GM13976 (cell line): ENCODE measurements at regions not wholly inside any gene's neighbourhood (a gene's known extent, or its start where the extent isn't known, plus 50 kb on each side); places are given as distances from the start of the nearest gene placed in this dataset.

ENCODE experiments used
- DNase-seq: peaks from one replicate; pipeline ENCODE4 v3.0.0; 2012; ENCODE audit warnings: low spot score
- CTCF ChIP-seq: IDR thresholded peaks from 2 replicates; pipeline ENCODE4 v1.5.1; 2012; ENCODE audit warnings: borderline replicate concordance, mild to moderate bottlenecking; ENCODE audit not compliant: insufficient read depth; ENCODE audit errors: extremely low read depth, missing control alignments, control extremely low read depth
- in situ Hi-C: fragments of 300-500 bp; cut with MboI; formaldehyde crosslinking; loops from one replicate; pipeline ENCODE4 v1.12.0; 2022; ENCODE audit warnings: low sequenced_read_pairs, mixed read lengths, inconsistent platforms; ENCODE audit not compliant: unreplicated experiment

DNA sequence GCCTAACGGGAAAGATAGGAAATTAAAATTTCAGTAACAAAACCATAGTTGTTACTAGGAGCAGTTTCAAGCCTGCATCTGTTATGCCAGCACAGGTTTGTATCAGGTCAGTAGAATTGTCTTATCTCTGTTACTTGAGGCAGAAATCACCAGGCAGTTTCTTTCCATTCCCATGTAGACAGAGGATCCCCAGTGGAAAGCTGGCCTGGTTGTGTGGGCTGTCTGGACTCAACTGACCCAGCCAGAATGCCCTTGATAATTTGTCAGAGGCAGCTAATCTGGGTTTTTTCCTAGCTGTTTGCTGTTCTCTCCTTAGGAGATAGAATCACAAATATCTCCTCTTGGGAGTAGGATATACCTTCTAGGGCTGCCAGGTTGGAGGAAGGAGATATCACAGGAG, 1044.7 kb downstream of the IGSF11 start:
- in situ Hi-C loops, result no loop called here
- no peak for TF ChIP-seq CTCF
- DNase-seq, result no peak

- in situ Hi-C loops, result no loop called here
- TF ChIP-seq CTCF, result no peak
- DNase-seq, result no peak
These were observed 1044.0 kb downstream of the IGSF11 start for GRCh38 chr3:117990627-117991026.

DNA sequence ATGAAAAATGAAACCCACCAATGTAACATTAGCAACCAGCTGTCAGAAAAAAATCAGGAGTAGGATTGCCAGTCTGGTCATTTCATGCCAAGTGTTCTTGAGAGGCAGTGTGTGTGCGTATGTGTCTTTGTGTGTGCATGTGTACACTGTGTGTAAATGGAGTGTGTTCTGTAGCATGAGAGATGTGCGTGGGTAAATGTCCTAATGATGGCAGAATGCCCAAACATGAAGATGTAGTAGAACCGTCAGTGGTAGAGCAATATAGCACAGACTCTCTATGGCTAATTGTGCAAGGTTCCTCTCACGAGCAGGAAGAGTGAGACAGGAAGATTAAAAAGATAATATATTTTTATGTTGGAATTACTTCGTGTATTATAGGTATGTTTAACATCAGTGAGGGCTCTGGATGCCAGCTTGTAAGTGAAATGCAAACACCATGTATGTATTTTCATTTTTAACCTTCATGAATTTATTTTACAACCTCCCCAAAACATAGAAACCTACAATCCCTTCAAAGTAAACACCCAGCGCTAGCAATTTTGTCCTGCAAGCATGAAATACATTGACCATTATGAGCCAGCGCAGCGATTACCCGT, 1038.7 kb downstream of the IGSF11 start:
- no peak for TF ChIP-seq CTCF
- in situ Hi-C loops, result no loop called here
- no peak for DNase-seq

- in situ Hi-C loops, result no loop called here
- peak; percentile 85 for TF ChIP-seq CTCF
- peak; percentile 73 for DNase-seq
These were observed 1037.2 kb downstream of the IGSF11 start for GRCh38 chr3:117997201-117998049.

GRCh38 chr3:117998071-117998470, 1036.6 kb downstream of the IGSF11 start:
- no peak for DNase-seq
- in situ Hi-C loops, result no loop called here
- no peak for TF ChIP-seq CTCF

- no peak for DNase-seq
- in situ Hi-C loops, result no loop called here
- TF ChIP-seq CTCF, result no peak
These were observed 1034.4 kb downstream of the IGSF11 start for GRCh38 chr3:118000219-118000618.
